ENCODE measurements at regions not wholly inside any gene's neighbourhood (a gene's known extent, or its start where the extent isn't known, plus 50 kb on each side); places are given as distances from the start of the nearest gene placed in this dataset.

GRCh38 chr7:121448429-121448828 is 52.3 kb upstream of the FAM3C start:
- H3K27me3 ChIP-seq (ENCODE audit: control insufficient read depth, insufficient read depth, low read length), result no peaks in the 10 kb centered on the region
- H3K4me3 ChIP-seq (ENCODE audit: insufficient read depth, low read depth, low read length), result no peak overlapping the region
- no peaks in the 10 kb centered on the region; the same call in 1 of the 2 replicates for H3K36me3 ChIP-seq (replicated peaks; ENCODE audit: control insufficient read depth, insufficient read depth, low read length)
- DNase-seq, result no peak

GRCh38 chr7:121447911-121448300 is 51.8 kb upstream of the FAM3C start:
- no peaks in the 10 kb centered on the region; the same call in 1 of the 2 replicates for H3K36me3 ChIP-seq (replicated peaks; ENCODE audit: control insufficient read depth, insufficient read depth, low read length)
- H3K4me3 ChIP-seq (ENCODE audit: insufficient read depth, low read depth, low read length), result no peak overlapping the region
- H3K27me3 ChIP-seq (ENCODE audit: control insufficient read depth, insufficient read depth, low read length), result no peaks in the 10 kb centered on the region
- DNase-seq, result no peak

GRCh38 chr7:121447243-121447910 is 51.3 kb upstream of the FAM3C start:
- no peaks in the 10 kb centered on the region for H3K27me3 ChIP-seq (ENCODE audit: control insufficient read depth, insufficient read depth, low read length)
- H3K36me3 ChIP-seq (replicated peaks; ENCODE audit: control insufficient read depth, insufficient read depth, low read length), result no peaks in the 10 kb centered on the region; the same call in 1 of the 2 replicates
- no peak overlapping the region for H3K4me3 ChIP-seq (ENCODE audit: insufficient read depth, low read depth, low read length)
- DNase-seq, result no peak

- no peaks in the 10 kb centered on the region; the same call in 1 of the 2 replicates for H3K36me3 ChIP-seq (replicated peaks; ENCODE audit: control insufficient read depth, insufficient read depth, low read length)
Observed at GRCh38 chr7:121446526-121446925, 50.4 kb upstream of the FAM3C start.

More at GRCh38 chr7:121446526-121446925, 50.4 kb upstream of the FAM3C start:
- H3K4me3 ChIP-seq (ENCODE audit: insufficient read depth, low read depth, low read length), result no peak overlapping the region
- H3K27me3 ChIP-seq (ENCODE audit: control insufficient read depth, insufficient read depth, low read length), result no peaks in the 10 kb centered on the region
- no peak for DNase-seq

All from H7 (cell line).